ENCODE measurements at regions not wholly inside any gene's neighbourhood (a gene's known extent, or its start where the extent isn't known, plus 50 kb on each side); places are given as distances from the start of the nearest gene placed in this dataset.

GRCh38 chr13:73879346-73880015 lies 254.7 kb downstream of the KLF12 start:
- DNase-seq, result no peak

GRCh38 chr13:73877399-73877798 lies 256.8 kb downstream of the KLF12 start:
- no peak for DNase-seq

- no peak for DNase-seq
Observed at GRCh38 chr13:73876323-73876722, 257.9 kb downstream of the KLF12 start.

DNA sequence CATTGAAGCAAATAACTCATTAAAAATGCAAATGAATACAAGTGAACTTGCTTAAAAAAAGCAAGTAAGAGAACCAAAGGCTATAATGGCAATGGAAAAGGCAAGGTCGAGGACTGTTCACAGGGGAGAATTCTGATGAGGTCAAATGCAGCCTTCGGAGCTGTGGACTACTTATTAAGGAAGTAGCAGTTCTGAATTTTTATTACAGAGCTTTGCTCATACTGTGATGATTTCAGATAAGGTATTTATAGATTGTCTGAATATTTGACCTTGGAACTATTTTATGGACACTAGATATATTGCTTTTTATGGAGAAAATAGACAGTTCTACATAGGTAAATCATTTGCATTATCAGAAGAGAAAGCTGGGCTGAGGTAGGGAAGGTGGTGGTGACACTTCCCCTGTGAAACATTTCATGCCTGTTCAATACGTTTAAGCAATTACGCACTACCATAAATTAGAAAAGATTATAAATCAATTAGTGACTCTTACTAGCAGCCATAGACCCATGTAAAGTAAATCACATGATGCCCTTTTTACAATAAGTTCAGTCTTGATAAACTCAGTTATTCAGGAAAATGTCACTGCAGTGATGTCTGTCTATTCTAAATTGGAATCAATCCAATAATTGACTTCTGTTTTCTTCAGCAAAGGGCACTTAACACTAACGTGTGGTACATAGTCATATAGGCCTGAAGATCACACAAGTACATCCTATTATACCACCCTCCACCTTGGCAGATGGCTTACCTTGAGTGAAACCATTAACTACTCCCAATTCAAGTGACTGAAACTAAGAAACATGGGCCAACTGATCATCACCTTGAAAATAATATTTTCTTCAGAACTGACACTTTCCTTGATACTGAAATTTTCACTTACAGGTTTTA lies 260.0 kb downstream of the KLF12 start:
- no peak for DNase-seq

DNA sequence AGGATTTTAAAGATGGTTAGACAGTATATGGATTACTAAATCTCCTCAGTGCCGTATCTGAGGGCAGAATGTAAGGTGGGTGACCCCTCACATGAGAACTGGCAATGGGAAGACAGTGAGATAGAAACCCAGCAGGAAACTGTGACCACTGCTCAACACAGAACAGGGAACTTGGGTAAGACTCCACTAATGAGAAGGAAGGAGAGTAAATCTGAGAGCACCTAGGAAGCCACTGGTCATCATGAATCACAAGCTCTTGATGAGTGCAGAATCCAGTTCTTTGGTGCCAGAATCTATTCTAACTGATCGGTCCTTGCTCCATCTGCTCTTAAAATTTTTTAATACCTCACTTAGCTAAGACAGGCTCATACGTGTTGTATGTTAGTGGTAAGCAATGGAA lies 261.8 kb downstream of the KLF12 start:
- no peak for DNase-seq

DNA sequence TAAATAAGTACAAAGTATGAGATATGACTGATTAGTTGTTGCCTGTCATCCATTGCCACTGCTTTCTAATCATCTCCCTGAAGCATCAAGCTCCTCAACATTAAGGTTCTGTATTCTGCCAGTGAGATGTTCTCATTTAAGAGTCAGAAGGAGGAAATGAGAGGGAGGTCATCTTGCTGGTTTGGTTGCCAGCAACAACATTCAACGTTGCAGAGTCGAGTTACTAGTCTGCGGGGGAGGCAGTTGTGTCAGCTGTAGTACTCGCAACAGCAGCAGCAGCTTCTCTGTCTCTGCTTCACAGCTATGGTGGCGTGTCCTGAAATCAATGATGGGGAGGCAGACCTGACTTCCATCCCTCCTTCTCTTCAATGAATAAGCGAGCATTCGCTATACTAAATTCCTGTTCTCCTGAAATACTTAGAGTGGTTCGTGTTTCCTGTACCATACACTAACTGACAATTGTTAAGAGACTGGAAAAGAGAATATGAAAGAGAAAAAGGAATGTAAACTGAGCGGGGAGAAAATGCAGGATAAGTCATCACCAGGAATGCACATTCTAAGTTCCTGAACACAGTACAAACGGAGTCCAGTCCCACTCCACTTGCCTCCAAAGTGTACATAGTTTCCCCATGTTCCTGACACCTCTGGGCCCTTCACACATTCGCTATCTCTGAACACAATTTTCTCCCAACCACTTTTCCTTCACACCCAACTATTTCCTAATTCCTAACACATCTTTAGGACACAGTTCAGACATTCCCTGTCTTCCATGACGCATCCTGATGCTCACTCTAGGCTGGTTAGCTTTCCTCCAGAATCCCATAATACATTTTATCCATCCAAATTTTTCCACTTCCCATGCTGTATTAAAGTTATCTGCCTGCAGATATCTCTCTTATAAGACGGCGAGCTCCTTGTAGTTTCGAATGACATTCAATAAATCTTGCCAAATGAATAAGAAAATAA lies 263.0 kb downstream of the KLF12 start:
- DNase-seq, result no peak

- no peak for DNase-seq
Observed at GRCh38 chr13:73870036-73870741, 264.0 kb downstream of the KLF12 start.

DNA sequence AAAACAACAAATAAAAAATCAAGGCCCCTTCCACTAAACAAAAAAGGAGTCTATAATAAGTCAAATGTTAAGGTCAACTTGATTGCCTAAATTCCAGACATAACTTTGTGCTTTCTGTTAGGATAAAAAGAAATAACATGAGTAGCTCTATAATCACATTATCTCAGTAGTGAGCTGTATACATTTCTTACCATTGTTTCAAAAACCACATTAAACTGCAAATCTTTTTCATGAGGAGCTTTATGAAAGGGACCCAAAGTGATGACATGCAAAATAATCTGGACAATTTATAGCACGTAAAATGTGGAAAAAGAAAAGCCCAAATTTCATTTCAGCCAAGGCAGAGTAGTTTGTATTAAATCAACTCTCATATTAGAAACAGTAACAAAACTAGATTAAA lies 269.2 kb downstream of the KLF12 start:
- no peak for DNase-seq

DNA sequence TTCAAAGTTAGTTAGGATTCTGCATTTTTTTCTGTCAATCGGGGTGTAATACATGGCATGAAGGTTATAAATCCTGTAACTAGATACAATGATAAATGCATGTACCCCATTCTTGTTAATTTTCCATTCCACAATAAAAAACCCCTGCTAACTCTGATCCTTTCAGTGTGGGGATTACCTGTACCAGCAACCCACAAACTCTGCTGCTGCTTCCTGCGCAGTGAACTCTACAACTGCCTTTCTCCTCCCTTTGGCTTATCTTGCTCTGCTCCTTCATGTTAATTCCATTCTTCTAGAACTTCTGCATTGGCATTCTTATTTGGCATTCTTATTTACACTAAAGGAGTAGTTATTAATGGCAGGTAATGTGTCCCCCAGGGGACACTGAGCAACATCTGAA lies 273.1 kb downstream of the KLF12 start:
- DNase-seq, result no peak

- no peak for DNase-seq
Observed at GRCh38 chr13:73860501-73860900, 273.7 kb downstream of the KLF12 start.

GRCh38 chr13:73859841-73860240 lies 274.4 kb downstream of the KLF12 start:
- DNase-seq, result no peak

- DNase-seq, result no peak
Observed at GRCh38 chr13:73857106-73857505, 277.1 kb downstream of the KLF12 start.

DNA sequence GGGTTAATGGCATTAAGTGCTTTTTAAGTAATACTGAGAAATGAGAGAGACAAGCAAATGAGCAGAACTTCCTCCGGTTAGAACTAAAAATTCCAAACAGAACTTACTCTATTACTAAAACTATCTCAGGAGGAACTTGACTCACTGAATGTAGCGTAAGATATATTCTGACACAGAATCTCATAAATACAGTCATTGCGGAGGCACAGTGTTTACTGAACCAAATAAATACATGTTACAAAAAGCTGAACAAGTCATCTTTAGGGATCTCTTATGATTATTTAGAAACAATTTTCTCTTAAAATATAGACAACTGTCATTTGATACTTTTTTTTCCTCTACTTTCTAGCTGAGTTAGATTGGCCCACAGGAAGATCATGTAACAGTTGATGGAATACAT lies 283.1 kb downstream of the KLF12 start:
- no peak for DNase-seq

DNA sequence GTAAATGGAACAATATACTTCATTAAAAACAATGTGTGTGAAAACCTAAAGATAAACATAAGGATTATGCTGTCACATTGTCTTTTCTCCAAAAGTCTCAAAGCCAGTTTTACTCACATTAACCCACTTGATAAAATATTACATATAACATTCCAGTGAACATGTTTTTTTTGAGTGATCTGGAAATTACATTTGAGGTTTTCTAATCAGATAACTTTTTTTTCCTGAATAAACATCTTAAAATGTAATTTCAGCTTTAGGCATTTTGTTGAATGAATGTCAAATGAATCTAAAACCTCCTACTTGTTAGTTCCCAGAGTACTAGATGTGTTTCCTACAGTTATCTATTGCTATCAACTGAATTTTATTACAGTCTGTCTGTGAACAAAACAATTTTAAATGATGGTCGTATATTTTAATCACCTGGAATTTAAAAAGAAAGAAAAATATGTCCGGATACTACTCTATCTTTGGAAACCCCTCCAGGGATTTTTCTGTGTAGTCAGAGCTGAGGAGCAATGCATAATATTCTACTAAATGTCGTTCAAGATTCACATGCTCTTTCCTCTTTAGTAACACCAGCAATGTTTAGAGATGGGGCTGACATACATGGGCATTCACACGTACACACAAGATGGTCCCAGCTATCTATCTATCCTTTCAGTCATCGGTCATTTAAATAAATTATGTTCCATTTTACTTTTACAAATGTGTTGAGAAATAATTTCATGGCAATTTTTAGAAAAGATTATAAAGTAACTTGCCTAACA lies 283.9 kb downstream of the KLF12 start:
- no peak for DNase-seq

DNA sequence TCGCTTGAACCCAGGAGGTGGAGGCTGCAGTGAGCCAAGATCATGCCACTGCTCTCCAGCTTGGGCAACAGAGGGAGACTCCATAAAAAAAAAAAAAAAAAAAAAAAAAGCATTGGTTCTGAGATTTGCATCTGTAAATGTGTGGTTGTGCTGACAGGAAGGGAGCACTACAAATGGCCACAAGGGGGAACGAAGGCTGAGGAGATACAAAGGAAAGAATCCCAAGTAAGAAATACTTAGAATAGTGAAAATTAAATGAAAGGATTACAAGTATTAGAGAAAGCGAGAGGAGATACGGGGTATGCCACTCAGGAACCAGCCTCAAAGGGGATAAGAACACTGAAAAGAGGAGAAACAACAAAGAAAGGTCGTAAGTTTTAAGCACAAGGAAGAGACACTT lies 284.9 kb downstream of the KLF12 start:
- DNase-seq, result no peak

GRCh38 chr13:73844986-73845385 lies 289.2 kb downstream of the KLF12 start:
- no peak for DNase-seq

DNA sequence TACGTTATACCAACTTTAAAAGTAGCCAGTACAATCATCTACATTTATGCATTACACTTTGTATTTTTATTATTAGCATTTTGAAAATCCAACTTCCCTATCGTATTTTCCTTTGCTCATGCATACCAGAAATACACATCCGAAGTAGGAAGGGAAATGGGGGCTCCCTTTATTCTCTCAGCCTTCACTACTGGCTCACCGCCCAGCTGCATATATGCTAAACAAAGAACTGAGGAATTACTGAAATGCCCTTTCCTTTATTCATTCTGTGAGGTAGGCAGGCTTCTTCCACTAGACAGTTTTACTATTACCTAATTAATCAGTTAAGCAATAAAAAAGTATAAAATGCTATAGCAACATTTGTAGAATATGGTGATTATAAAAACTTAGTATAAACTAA lies 291.6 kb downstream of the KLF12 start:
- no peak for DNase-seq

DNA sequence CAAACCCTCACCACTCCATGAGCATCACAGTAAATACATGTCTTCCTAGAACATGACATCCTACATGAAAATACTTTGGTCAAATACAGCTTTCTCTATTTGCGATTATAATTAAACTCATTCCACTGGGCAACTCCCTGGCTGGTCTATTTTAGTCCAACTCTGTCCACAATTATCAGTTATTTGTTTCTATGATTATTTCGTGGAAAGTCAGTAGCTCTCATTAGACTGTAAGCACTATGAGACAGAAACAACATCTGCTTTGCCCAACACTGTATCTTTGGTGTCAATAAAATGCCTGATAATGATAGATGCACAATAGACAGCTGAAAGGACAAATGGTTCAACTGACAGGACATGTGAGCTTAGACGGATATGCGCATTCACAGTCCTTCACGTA lies 292.0 kb downstream of the KLF12 start:
- DNase-seq, result no peak

DNA sequence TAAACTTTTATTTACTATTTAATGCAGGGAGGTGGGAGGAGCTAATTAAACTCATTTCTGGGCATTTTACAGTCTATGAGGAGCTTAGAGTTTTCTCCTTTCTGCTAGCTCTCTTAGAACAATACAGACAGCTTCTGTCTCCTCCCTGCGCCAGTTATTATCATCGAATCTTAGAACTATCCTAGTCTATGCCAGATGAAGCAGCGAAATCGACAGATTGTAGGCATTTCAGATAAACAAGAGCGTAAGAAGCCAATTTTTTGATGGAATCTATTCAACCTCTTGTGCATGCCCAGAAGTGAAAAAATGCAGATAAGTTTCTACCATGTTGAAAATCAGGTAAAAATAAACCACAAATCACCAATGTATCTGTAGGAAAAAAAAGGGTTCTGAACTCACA lies 297.1 kb downstream of the KLF12 start:
- no peak for DNase-seq

- peak; percentile 55 for DNase-seq
Observed at GRCh38 chr13:73835138-73835721, 299.0 kb downstream of the KLF12 start.

GRCh38 chr13:73833325-73834070 lies 300.7 kb downstream of the KLF12 start:
- no peak for DNase-seq
